Upper lobe of left lung (tissue), 4 donors: ENCODE measurements at regions not wholly inside any gene's neighbourhood (a gene's known extent, or its start where the extent isn't known, plus 50 kb on each side); places are given as distances from the start of the nearest gene placed in this dataset.

Experiments
- POLR2A ChIP-seq, 4 donors: fragments of 450-650 bp; IDR thresholded peaks; one replicate each; pipeline ENCODE4 v1.5.1; 2016 to 2017; ENCODE audit warnings: antibody characterized with exemption in 4 of 4, mild to moderate bottlenecking in 2 of 4
- POLR2AphosphoS5 ChIP-seq, 2 donors: sonication (generic); formaldehyde crosslinking; IDR thresholded peaks; one replicate each; pipeline ENCODE4 v1.5.1; 2017; ENCODE audit warnings: antibody characterized with exemption in 2 of 2
- TF ChIP-seq, protein P1 (sequence below), 6 experiments: fragments of 450-650 bp in 4 of 6; fragments of 200-600 bp in 2 of 6; sonication (generic) in 2 of 6; IDR thresholded peaks; one replicate each; pipeline ENCODE4 v1.5.1; 2016 to 2019; ENCODE audit warnings: antibody characterized with exemption in 6 of 6

- TF ChIP-seq, protein P1, sequence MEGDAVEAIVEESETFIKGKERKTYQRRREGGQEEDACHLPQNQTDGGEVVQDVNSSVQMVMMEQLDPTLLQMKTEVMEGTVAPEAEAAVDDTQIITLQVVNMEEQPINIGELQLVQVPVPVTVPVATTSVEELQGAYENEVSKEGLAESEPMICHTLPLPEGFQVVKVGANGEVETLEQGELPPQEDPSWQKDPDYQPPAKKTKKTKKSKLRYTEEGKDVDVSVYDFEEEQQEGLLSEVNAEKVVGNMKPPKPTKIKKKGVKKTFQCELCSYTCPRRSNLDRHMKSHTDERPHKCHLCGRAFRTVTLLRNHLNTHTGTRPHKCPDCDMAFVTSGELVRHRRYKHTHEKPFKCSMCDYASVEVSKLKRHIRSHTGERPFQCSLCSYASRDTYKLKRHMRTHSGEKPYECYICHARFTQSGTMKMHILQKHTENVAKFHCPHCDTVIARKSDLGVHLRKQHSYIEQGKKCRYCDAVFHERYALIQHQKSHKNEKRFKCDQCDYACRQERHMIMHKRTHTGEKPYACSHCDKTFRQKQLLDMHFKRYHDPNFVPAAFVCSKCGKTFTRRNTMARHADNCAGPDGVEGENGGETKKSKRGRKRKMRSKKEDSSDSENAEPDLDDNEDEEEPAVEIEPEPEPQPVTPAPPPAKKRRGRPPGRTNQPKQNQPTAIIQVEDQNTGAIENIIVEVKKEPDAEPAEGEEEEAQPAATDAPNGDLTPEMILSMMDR (IDR thresholded peaks at IDR 0.05): no peak
- TF ChIP-seq POLR2AphosphoS5 (IDR thresholded peaks at IDR 0.05) (no peak), POLR2A (IDR thresholded peaks at IDR 0.05) (no peak)
Observed at GRCh38 chr11:21653951-21654421, 538.9 kb upstream of the ANO5 start.
